SH-SY5Y (cell line): ENCODE measurements at regions not wholly inside any gene's neighbourhood (a gene's known extent, or its start where the extent isn't known, plus 50 kb on each side); places are given as distances from the start of the nearest gene placed in this dataset.

Source experiments
- GATA2 ChIP-seq: IDR thresholded peaks from 2 replicates; pipeline ENCODE4 v1.6.1; 2011; ENCODE audit warnings: mild to moderate bottlenecking, low read depth, low read length
- GATA3 ChIP-seq: IDR thresholded peaks from 2 replicates; pipeline ENCODE4 v1.6.1; 2011; ENCODE audit warnings: low read depth, mild to moderate bottlenecking, low read length, moderate library complexity

GRCh38 chrX:117400005-117400404 lies 716.6 kb downstream of the KLHL13 start:
- TF ChIP-seq GATA2 (no peak), GATA3 (no peak)
